Vagina (tissue), 2 donors: ENCODE measurements at regions not wholly inside any gene's neighbourhood (a gene's known extent, or its start where the extent isn't known, plus 50 kb on each side); places are given as distances from the start of the nearest gene placed in this dataset.

Source experiments
- DNase-seq, 2 donors: peaks; one replicate each; pipeline ENCODE4 v3.0.0-alpha.2; 2017; ENCODE audit errors: extremely low spot score in 2 of 2
- H3K27ac ChIP-seq: fragments of 200-600 bp; sonication (generic); one replicate; pipeline ENCODE4 v1.5.1; 2019
- H3K27me3 ChIP-seq: fragments of 200-600 bp; sonication (generic); one replicate; pipeline ENCODE4 v1.5.1; 2019
- H3K36me3 ChIP-seq, 2 donors: fragments of 200-600 bp; sonication (generic); one replicate each; pipeline ENCODE4 v1.5.1; 2017 to 2019
- H3K4me1 ChIP-seq: fragments of 200-600 bp; sonication (generic); one replicate; pipeline ENCODE4 v1.5.1; 2019
- H3K4me3 ChIP-seq, 2 donors: fragments of 200-600 bp; sonication (generic); 1 replicate in 1 of 2; 2 replicates in 1 of 2; pipeline ENCODE4 v1.5.1; 2016 to 2019
- H3K9me3 ChIP-seq: fragments of 200-600 bp; sonication (generic); one replicate; pipeline ENCODE4 v1.5.1; 2019
- POLR2A ChIP-seq, 2 donors: fragments of 450-650 bp; IDR thresholded peaks; one replicate each; pipeline ENCODE4 v1.6.1; 2017; ENCODE audit warnings: antibody characterized with exemption in 2 of 2, mild to moderate bottlenecking in 2 of 2, moderate library complexity in 2 of 2
- POLR2AphosphoS5 ChIP-seq, 2 donors: sonication (generic); formaldehyde crosslinking; IDR thresholded peaks; one replicate each; pipeline ENCODE4 v1.9.0; 2017; ENCODE audit warnings: antibody characterized with exemption in 2 of 2, mild to moderate bottlenecking in 2 of 2, low read depth in 1 of 2; ENCODE audit not compliant: insufficient read depth in 1 of 2
- intact Hi-C: fragments of 100-400 bp; cut with DNase I; formaldehyde crosslinking; loops from one replicate; pipeline ENCODE4 v1.15.1; 2023
- TF ChIP-seq, protein P1 (sequence below), 3 experiments: fragments of 450-650 bp in 2 of 3; fragments of 200-600 bp in 1 of 3; sonication (generic) in 1 of 3; IDR thresholded peaks; one replicate each; pipeline ENCODE4 v1.5.1; 2017 to 2019; ENCODE audit warnings: antibody characterized with exemption in 3 of 3, mild to moderate bottlenecking in 2 of 3, moderate library complexity in 2 of 3

DNA sequence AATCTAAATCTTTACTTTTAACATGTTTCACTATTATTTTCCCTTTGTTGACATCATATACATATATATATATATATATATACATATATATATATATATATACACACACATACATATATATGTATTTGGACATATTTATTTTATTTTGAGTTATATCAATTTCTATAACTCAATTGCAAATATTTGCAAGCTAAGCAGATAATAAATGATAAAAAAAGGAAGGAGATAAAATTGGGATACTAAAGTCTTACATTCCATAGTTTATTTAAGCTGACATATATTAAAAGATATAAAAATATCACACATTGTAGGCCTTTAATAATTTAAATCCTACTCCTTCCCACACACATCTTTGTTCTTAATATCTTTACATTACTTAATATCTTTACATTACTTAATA is 372.2 kb downstream of the GRXCR1 start:
- no peak overlapping the region for H3K27ac ChIP-seq
- intact Hi-C loops = no loop called here

DNA sequence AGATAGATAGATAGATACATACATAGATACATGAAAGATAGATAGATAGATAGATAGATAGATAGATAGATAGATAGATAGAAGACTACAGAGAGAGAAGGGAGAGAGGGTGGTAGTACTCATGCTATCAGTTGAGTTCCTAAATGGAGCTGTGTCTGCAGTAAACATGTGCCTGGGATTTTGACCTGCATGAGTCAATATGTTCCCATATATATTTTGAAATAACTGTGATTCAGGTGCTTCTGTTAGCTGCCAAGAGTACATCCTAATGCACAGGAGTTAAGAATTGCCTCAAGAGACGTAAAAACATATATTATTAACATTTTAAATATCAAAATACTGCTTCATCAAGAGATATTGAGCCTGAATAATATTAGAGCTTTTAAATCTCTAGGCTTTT is 379.4 kb downstream of the GRXCR1 start:
- Histone ChIP-seq H3K36me3 (no peaks in the 10 kb centered on the region), H3K27ac (no peak overlapping the region)
- TF ChIP-seq POLR2AphosphoS5 (IDR thresholded peaks at IDR 0.05; ENCODE audit: insufficient read depth in 1 of 2, low read depth in 1 of 2) (no peak), POLR2A (IDR thresholded peaks at IDR 0.05) (no peak)

More for the DNA sequence above, 372.2 kb downstream of the GRXCR1 start:
- H3K36me3 ChIP-seq = no peaks in the 10 kb centered on the region
- no peaks in the 10 kb centered on the region for H3K27me3 ChIP-seq
- H3K9me3 ChIP-seq = no peaks in the 10 kb centered on the region
- no peak for DNase-seq
- no peaks in the 10 kb centered on the region for H3K4me1 ChIP-seq
- TF ChIP-seq, protein P1, sequence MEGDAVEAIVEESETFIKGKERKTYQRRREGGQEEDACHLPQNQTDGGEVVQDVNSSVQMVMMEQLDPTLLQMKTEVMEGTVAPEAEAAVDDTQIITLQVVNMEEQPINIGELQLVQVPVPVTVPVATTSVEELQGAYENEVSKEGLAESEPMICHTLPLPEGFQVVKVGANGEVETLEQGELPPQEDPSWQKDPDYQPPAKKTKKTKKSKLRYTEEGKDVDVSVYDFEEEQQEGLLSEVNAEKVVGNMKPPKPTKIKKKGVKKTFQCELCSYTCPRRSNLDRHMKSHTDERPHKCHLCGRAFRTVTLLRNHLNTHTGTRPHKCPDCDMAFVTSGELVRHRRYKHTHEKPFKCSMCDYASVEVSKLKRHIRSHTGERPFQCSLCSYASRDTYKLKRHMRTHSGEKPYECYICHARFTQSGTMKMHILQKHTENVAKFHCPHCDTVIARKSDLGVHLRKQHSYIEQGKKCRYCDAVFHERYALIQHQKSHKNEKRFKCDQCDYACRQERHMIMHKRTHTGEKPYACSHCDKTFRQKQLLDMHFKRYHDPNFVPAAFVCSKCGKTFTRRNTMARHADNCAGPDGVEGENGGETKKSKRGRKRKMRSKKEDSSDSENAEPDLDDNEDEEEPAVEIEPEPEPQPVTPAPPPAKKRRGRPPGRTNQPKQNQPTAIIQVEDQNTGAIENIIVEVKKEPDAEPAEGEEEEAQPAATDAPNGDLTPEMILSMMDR (IDR thresholded peaks at IDR 0.05) = no peak
- no peak for TF ChIP-seq POLR2A (IDR thresholded peaks at IDR 0.05)
- no peak for TF ChIP-seq POLR2AphosphoS5 (IDR thresholded peaks at IDR 0.05; ENCODE audit: insufficient read depth in 1 of 2, low read depth in 1 of 2)
- H3K4me3 ChIP-seq = no peak overlapping the region

DNA sequence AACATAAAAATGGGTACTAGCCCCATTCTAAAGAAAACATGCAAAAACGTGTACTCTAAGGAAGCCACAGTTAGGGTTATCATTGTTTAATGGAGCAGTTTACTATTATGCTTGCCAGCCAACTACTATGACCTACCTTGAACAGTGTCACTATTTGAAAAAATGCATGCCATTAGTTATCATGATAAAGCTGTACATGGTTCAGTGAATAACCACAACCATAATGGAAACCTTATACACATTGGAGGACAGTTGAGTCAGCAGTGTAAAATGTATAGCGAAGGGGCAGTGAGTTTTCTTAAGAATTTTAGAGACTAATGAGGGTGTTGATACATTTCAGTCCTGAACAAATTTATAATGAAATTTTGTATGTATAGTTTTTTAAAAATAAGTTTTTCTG is 381.9 kb downstream of the GRXCR1 start:
- TF ChIP-seq POLR2AphosphoS5 (IDR thresholded peaks at IDR 0.05; ENCODE audit: insufficient read depth in 1 of 2, low read depth in 1 of 2) (no peak), POLR2A (IDR thresholded peaks at IDR 0.05) (no peak)
- TF ChIP-seq, protein P1 (IDR thresholded peaks at IDR 0.05) = no peak
- Histone ChIP-seq H3K36me3 (no peaks in the 10 kb centered on the region), H3K4me3 (no peak overlapping the region), H3K4me1 (no peaks in the 10 kb centered on the region), H3K27ac (no peak overlapping the region), H3K27me3 (no peaks in the 10 kb centered on the region), H3K9me3 (no peaks in the 10 kb centered on the region)
- intact Hi-C loops = no loop called here
- DNase-seq = no peak

More for the DNA sequence above, 379.4 kb downstream of the GRXCR1 start:
- Histone ChIP-seq H3K9me3 (no peaks in the 10 kb centered on the region), H3K27me3 (no peaks in the 10 kb centered on the region), H3K4me3 (no peak overlapping the region), H3K4me1 (no peaks in the 10 kb centered on the region)
- no peak for DNase-seq
- intact Hi-C loops = no loop called here

DNA sequence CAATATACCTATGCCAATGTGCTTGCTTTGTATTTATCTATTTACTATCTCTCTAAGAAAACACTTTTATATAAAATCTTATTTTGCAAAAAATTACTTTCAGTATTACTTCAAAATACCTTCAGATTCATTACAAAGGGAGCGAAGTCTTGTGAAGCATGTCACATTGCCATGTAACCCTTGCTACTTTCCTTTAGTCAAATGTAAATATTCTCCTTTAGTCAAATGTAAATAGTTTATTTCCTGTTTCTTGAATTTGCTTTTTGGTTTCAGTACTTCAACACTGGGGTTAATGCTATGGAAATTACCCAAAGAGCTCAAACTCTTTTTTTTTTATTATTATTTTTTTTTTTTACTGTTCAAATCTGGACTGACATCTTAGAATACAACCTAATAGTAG is 383.3 kb downstream of the GRXCR1 start:
- Histone ChIP-seq H3K27me3 (no peaks in the 10 kb centered on the region), H3K4me3 (no peak overlapping the region), H3K36me3 (no peaks in the 10 kb centered on the region), H3K27ac (no peak overlapping the region), H3K9me3 (no peaks in the 10 kb centered on the region), H3K4me1 (no peaks in the 10 kb centered on the region)
- DNase-seq = no peak
- TF ChIP-seq POLR2A (IDR thresholded peaks at IDR 0.05) = no peak
- TF ChIP-seq, protein P1 (IDR thresholded peaks at IDR 0.05) = no peak
- TF ChIP-seq POLR2AphosphoS5 (IDR thresholded peaks at IDR 0.05; ENCODE audit: insufficient read depth in 1 of 2, low read depth in 1 of 2) = no peak
- intact Hi-C loops = no loop called here

DNA sequence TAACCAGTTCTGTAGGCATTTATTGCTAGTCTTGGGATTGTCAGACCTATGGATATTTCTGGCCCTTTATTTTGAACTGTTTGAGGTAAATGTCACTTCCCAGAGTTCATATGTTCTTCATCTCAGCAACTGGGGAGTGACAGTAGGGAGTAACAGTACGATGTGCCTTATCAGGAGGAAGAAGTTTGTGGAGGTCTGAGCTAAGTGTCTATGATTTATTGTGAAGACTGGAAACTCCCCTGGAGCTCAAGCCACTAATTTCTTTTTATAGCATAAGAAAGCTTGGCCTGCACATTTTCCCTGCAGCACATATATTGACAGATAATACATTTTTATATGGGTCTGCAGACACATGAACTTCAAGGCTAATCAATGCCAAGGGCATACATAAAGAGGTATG is 383.8 kb downstream of the GRXCR1 start:
- Histone ChIP-seq H3K36me3 (no peaks in the 10 kb centered on the region), H3K4me3 (no peak overlapping the region), H3K4me1 (no peaks in the 10 kb centered on the region), H3K9me3 (no peaks in the 10 kb centered on the region), H3K27me3 (no peaks in the 10 kb centered on the region), H3K27ac (no peak overlapping the region)
- intact Hi-C loops = no loop called here
- TF ChIP-seq POLR2A (IDR thresholded peaks at IDR 0.05) = no peak
- TF ChIP-seq, protein P1 (IDR thresholded peaks at IDR 0.05) = no peak
- no peak for TF ChIP-seq POLR2AphosphoS5 (IDR thresholded peaks at IDR 0.05; ENCODE audit: insufficient read depth in 1 of 2, low read depth in 1 of 2)
- DNase-seq = no peak
